SJCRH30 (cell line): ENCODE measurements at regions not wholly inside any gene's neighbourhood (a gene's known extent, or its start where the extent isn't known, plus 50 kb on each side); places are given as distances from the start of the nearest gene placed in this dataset.
A peak's percentile ranks its signal among the peaks of the same experiment; 100 is the strongest.

ENCODE experiments used
- DNase-seq, 2 experiments: peaks; one replicate each; pipeline ENCODE4 v3.0.0-alpha.2; 2015 to 2020
- H3K27ac ChIP-seq: fragments of 250-450 bp; sonication (Bioruptor Pico); 2 replicates; pipeline ENCODE4 v1.5.1; 2020; ENCODE audit warnings: mild to moderate bottlenecking, moderate library complexity
- H3K27me3 ChIP-seq: fragments of 250-450 bp; sonication (Bioruptor Pico); 2 replicates; pipeline ENCODE4 v1.5.1; 2020; ENCODE audit warnings: mild to moderate bottlenecking, moderate library complexity
- H3K36me3 ChIP-seq: fragments of 250-450 bp; sonication (Bioruptor Pico); 2 replicates; pipeline ENCODE4 v1.5.1; 2020; ENCODE audit warnings: mild to moderate bottlenecking, moderate library complexity
- H3K4me1 ChIP-seq: fragments of 250-450 bp; sonication (Bioruptor Pico); 2 replicates; pipeline ENCODE4 v1.5.1; 2020; ENCODE audit warnings: mild to moderate bottlenecking, moderate library complexity
- H3K4me3 ChIP-seq: fragments of 250-450 bp; sonication (Bioruptor Pico); 2 replicates; pipeline ENCODE4 v1.5.1; 2020; ENCODE audit warnings: mild to moderate bottlenecking, moderate library complexity
- H3K9me3 ChIP-seq: fragments of 250-450 bp; sonication (Bioruptor Pico); replicated peaks from 2 replicates; pipeline ENCODE4 v1.5.1; 2020; ENCODE audit warnings: mild to moderate bottlenecking, moderate library complexity

GRCh38 chr10:130364631-130365411 lies 228.6 kb downstream of the GLRX3 start:
- DNase-seq: no peak
- no peak overlapping the region for H3K27ac ChIP-seq
- no peaks in the 10 kb centered on the region for H3K36me3 ChIP-seq
- H3K4me3 ChIP-seq: no peak overlapping the region
- no peaks in the 10 kb centered on the region for H3K9me3 ChIP-seq
- no peaks in the 10 kb centered on the region for H3K27me3 ChIP-seq
- no peaks in the 10 kb centered on the region; the same call in 1 of the 2 replicates for H3K4me1 ChIP-seq

GRCh38 chr10:130368761-130369560 lies 232.8 kb downstream of the GLRX3 start:
- no peaks in the 10 kb centered on the region for H3K9me3 ChIP-seq
- H3K36me3 ChIP-seq: no peaks in the 10 kb centered on the region
- no peak overlapping the region for H3K4me3 ChIP-seq
- no peak for DNase-seq
- H3K27me3 ChIP-seq: no peaks in the 10 kb centered on the region
- H3K4me1 ChIP-seq: no peaks in the 10 kb centered on the region
- H3K27ac ChIP-seq: no peak overlapping the region

- Histone ChIP-seq H3K27ac (no peak overlapping the region), H3K9me3 (no peaks in the 10 kb centered on the region), H3K27me3 (no peaks in the 10 kb centered on the region), H3K36me3 (no peaks in the 10 kb centered on the region), H3K4me1 (no peaks in the 10 kb centered on the region), H3K4me3 (no peak overlapping the region)
- DNase-seq: no peak
These were observed 233.6 kb downstream of the GLRX3 start for GRCh38 chr10:130369645-130370381.

GRCh38 chr10:130370721-130371120 lies 234.5 kb downstream of the GLRX3 start:
- no peaks in the 10 kb centered on the region for H3K27me3 ChIP-seq
- H3K9me3 ChIP-seq: no peaks in the 10 kb centered on the region
- no peaks in the 10 kb centered on the region for H3K4me1 ChIP-seq
- DNase-seq: no peak
- no peaks in the 10 kb centered on the region for H3K36me3 ChIP-seq
- H3K4me3 ChIP-seq: no peak overlapping the region
- no peak overlapping the region for H3K27ac ChIP-seq

- Histone ChIP-seq H3K4me3 (no peak overlapping the region), H3K9me3 (no peaks in the 10 kb centered on the region), H3K36me3 (no peaks in the 10 kb centered on the region), H3K4me1 (no peaks in the 10 kb centered on the region), H3K27ac (no peak overlapping the region), H3K27me3 (no peaks in the 10 kb centered on the region)
- no peak for DNase-seq
These were observed 235.0 kb downstream of the GLRX3 start for GRCh38 chr10:130371156-130371555.

- Histone ChIP-seq H3K4me1 (no peaks in the 10 kb centered on the region), H3K9me3 (no peaks in the 10 kb centered on the region), H3K4me3 (no peak overlapping the region), H3K36me3 (no peaks in the 10 kb centered on the region), H3K27ac (no peak overlapping the region), H3K27me3 (no peaks in the 10 kb centered on the region)
- no peak for DNase-seq
These were observed 235.5 kb downstream of the GLRX3 start for GRCh38 chr10:130371666-130372065.

GRCh38 chr10:130372222-130372621 lies 236.0 kb downstream of the GLRX3 start:
- no peak for DNase-seq
- no peak overlapping the region for H3K4me3 ChIP-seq
- H3K27me3 ChIP-seq: no peaks in the 10 kb centered on the region
- H3K36me3 ChIP-seq: no peaks in the 10 kb centered on the region
- H3K27ac ChIP-seq: no peak overlapping the region
- no peaks in the 10 kb centered on the region for H3K9me3 ChIP-seq
- H3K4me1 ChIP-seq: no peaks in the 10 kb centered on the region

- no peak for DNase-seq
- no peaks in the 10 kb centered on the region for H3K4me1 ChIP-seq
These were observed 236.7 kb downstream of the GLRX3 start for GRCh38 chr10:130372866-130373265.

GRCh38 chr10:130377986-130378540 lies 241.9 kb downstream of the GLRX3 start:
- Histone ChIP-seq H3K27ac (no peak overlapping the region), H3K4me1 (no peaks in the 10 kb centered on the region), H3K36me3 (no peaks in the 10 kb centered on the region), H3K4me3 (no peak overlapping the region), H3K27me3 (no peaks in the 10 kb centered on the region), H3K9me3 (no peaks in the 10 kb centered on the region)
- DNase-seq: no peak

More at GRCh38 chr10:130372866-130373265, 236.7 kb downstream of the GLRX3 start:
- Histone ChIP-seq H3K9me3 (no peaks in the 10 kb centered on the region), H3K4me3 (no peak overlapping the region), H3K27ac (no peak overlapping the region), H3K27me3 (no peaks in the 10 kb centered on the region), H3K36me3 (no peaks in the 10 kb centered on the region)

GRCh38 chr10:130378556-130379400 lies 242.6 kb downstream of the GLRX3 start:
- Histone ChIP-seq H3K36me3 (no peaks in the 10 kb centered on the region), H3K27me3 (no peaks in the 10 kb centered on the region), H3K4me3 (no peak overlapping the region), H3K27ac (no peak overlapping the region), H3K4me1 (no peaks in the 10 kb centered on the region), H3K9me3 (no peaks in the 10 kb centered on the region)
- DNase-seq: peak in 1 of 2 experiments; percentile 7

GRCh38 chr10:130380056-130380455 lies 243.9 kb downstream of the GLRX3 start:
- no peak for DNase-seq
- Histone ChIP-seq H3K9me3 (no peaks in the 10 kb centered on the region), H3K4me3 (no peak overlapping the region), H3K4me1 (no peaks in the 10 kb centered on the region), H3K27ac (no peak overlapping the region), H3K27me3 (no peaks in the 10 kb centered on the region), H3K36me3 (no peaks in the 10 kb centered on the region)

- Histone ChIP-seq H3K4me3 (no peak overlapping the region), H3K4me1 (no peaks in the 10 kb centered on the region), H3K27me3 (no peaks in the 10 kb centered on the region), H3K27ac (no peak overlapping the region), H3K9me3 (no peaks in the 10 kb centered on the region), H3K36me3 (no peaks in the 10 kb centered on the region)
- DNase-seq: no peak
These were observed 245.8 kb downstream of the GLRX3 start for GRCh38 chr10:130382031-130382430.

GRCh38 chr10:130387936-130388580 lies 251.9 kb downstream of the GLRX3 start:
- H3K27me3 ChIP-seq: no peaks in the 10 kb centered on the region
- no peaks in the 10 kb centered on the region for H3K36me3 ChIP-seq
- no peak overlapping the region for H3K4me3 ChIP-seq
- H3K4me1 ChIP-seq: no peaks in the 10 kb centered on the region
- H3K9me3 ChIP-seq: no peaks in the 10 kb centered on the region
- DNase-seq: no peak
- H3K27ac ChIP-seq: no peak overlapping the region

- H3K27me3 ChIP-seq: no peaks in the 10 kb centered on the region
- DNase-seq: no peak
- H3K4me1 ChIP-seq: no peaks in the 10 kb centered on the region
- H3K36me3 ChIP-seq: no peaks in the 10 kb centered on the region
- H3K9me3 ChIP-seq: no peaks in the 10 kb centered on the region
- no peak overlapping the region for H3K4me3 ChIP-seq
- no peak overlapping the region for H3K27ac ChIP-seq
These were observed 252.6 kb downstream of the GLRX3 start for GRCh38 chr10:130388746-130389145.
